GM18498 (cell line): ENCODE measurements at regions not wholly inside any gene's neighbourhood (a gene's known extent, or its start where the extent isn't known, plus 50 kb on each side); places are given as distances from the start of the nearest gene placed in this dataset.

ENCODE experiments used
- ATAC-seq: cut with Tn5 transposase; IDR thresholded peaks from one replicate; pipeline ENCODE4 v1.9.1; 2021; ENCODE audit warnings: mild to moderate bottlenecking, moderate library complexity; ENCODE audit not compliant: unreplicated experiment

- ATAC-seq = no peak
Observed at GRCh38 chr14:96727073-96727472, 70.1 kb upstream of the VRK1 start.

GRCh38 chr14:96727491-96727890 lies 69.7 kb upstream of the VRK1 start:
- ATAC-seq = no peak

GRCh38 chr14:96727980-96728717 lies 69.0 kb upstream of the VRK1 start:
- ATAC-seq = no peak

GRCh38 chr14:96729889-96730288 lies 67.3 kb upstream of the VRK1 start:
- ATAC-seq = no peak

GRCh38 chr14:96730386-96730785 lies 66.8 kb upstream of the VRK1 start:
- no peak for ATAC-seq

GRCh38 chr14:96734076-96734622 lies 63.0 kb upstream of the VRK1 start:
- ATAC-seq = no peak

GRCh38 chr14:96735526-96735925 lies 61.7 kb upstream of the VRK1 start:
- no peak for ATAC-seq

- no peak for ATAC-seq
Observed at GRCh38 chr14:96736439-96736838, 60.7 kb upstream of the VRK1 start.

- ATAC-seq = no peak
Observed at GRCh38 chr14:96737881-96738280, 59.3 kb upstream of the VRK1 start.

GRCh38 chr14:96739200-96739910 lies 57.8 kb upstream of the VRK1 start:
- no peak for ATAC-seq

GRCh38 chr14:96741151-96741977 lies 55.8 kb upstream of the VRK1 start:
- ATAC-seq = peak; percentile 88

- no peak for ATAC-seq
Observed at GRCh38 chr14:96744262-96744661, 52.9 kb upstream of the VRK1 start.

- ATAC-seq = no peak
Observed at GRCh38 chr14:96745500-96746051, 51.6 kb upstream of the VRK1 start.

GRCh38 chr14:96746101-96746500 lies 51.1 kb upstream of the VRK1 start:
- no peak for ATAC-seq

GRCh38 chr14:96747006-96747405 lies 50.2 kb upstream of the VRK1 start:
- ATAC-seq = no peak
